ENCODE measurements at regions not wholly inside any gene's neighbourhood (a gene's known extent, or its start where the extent isn't known, plus 50 kb on each side); places are given as distances from the start of the nearest gene placed in this dataset.

DNA sequence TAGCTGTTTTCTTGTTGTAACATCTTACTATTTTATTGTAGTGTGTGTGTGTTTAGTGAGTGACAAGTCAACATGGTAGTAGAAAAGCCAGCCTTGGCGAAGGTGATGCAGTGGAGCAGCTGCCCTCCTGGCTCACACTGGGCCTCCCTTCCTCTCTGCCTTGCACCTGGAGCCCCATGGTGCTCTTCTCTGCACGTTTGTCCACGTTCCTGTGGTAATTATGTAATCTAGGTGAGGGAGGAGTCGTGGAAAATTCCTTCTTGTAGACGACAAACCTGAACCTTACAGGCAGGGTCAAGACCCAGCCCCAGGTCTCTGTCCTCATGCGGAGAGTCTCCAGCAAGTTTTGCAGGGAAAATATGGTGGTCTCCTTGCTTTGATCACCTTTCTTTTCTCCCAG, 348.3 kb upstream of the MKI67 start:
- FAIRE-seq (no peak), DNase-seq (ENCODE audit: low read depth) (no peak)
- Histone ChIP-seq H3K36me3 (ENCODE audit: control insufficient read depth, insufficient read depth, low read length) (no peaks in the 10 kb centered on the region), H3K4me3 (ENCODE audit: low read depth, low read length) (no peak overlapping the region), H3K27me3 (ENCODE audit: control insufficient read depth, insufficient read depth, low read length) (no peaks in the 10 kb centered on the region)
- TF ChIP-seq CTCF (IDR thresholded peaks at IDR 0.05; ENCODE audit: insufficient read depth, low read length, severe bottlenecking), result no peak

- Histone ChIP-seq H3K4me3 (ENCODE audit: low read depth, low read length) (no peak overlapping the region), H3K27me3 (ENCODE audit: control insufficient read depth, insufficient read depth, low read length) (no peaks in the 10 kb centered on the region), H3K36me3 (ENCODE audit: control insufficient read depth, insufficient read depth, low read length) (no peaks in the 10 kb centered on the region)
- DNase-seq (ENCODE audit: low read depth) (no peak), FAIRE-seq (no peak)
- no peak for TF ChIP-seq CTCF (IDR thresholded peaks at IDR 0.05; ENCODE audit: insufficient read depth, low read length, severe bottlenecking)
Measured at GRCh38 chr10:128475686-128476367, 349.6 kb upstream of the MKI67 start.

GRCh38 chr10:128476368-128476725, 350.1 kb upstream of the MKI67 start:
- DNase-seq (ENCODE audit: low read depth) (no peak), FAIRE-seq (no peak)
- Histone ChIP-seq H3K36me3 (ENCODE audit: control insufficient read depth, insufficient read depth, low read length) (no peaks in the 10 kb centered on the region), H3K27me3 (ENCODE audit: control insufficient read depth, insufficient read depth, low read length) (no peaks in the 10 kb centered on the region), H3K4me3 (ENCODE audit: low read depth, low read length) (no peak overlapping the region)
- no peak for TF ChIP-seq CTCF (IDR thresholded peaks at IDR 0.05; ENCODE audit: insufficient read depth, low read length, severe bottlenecking)

- no peak for TF ChIP-seq CTCF (IDR thresholded peaks at IDR 0.05; ENCODE audit: insufficient read depth, low read length, severe bottlenecking)
- H3K4me3 ChIP-seq (ENCODE audit: low read depth, low read length), result no peak overlapping the region
Measured at GRCh38 chr10:128476845-128477244, 350.6 kb upstream of the MKI67 start.

GRCh38 chr10:128480601-128481000, 354.4 kb upstream of the MKI67 start:
- no peaks in the 10 kb centered on the region for H3K27me3 ChIP-seq (ENCODE audit: control insufficient read depth, insufficient read depth, low read length)

More at GRCh38 chr10:128476845-128477244, 350.6 kb upstream of the MKI67 start:
- no peaks in the 10 kb centered on the region for H3K36me3 ChIP-seq (ENCODE audit: control insufficient read depth, insufficient read depth, low read length)
- FAIRE-seq, result no peak
- no peaks in the 10 kb centered on the region for H3K27me3 ChIP-seq (ENCODE audit: control insufficient read depth, insufficient read depth, low read length)
- no peak for DNase-seq (ENCODE audit: low read depth)

More at GRCh38 chr10:128480601-128481000, 354.4 kb upstream of the MKI67 start:
- DNase-seq (ENCODE audit: low read depth), result no peak
- H3K4me3 ChIP-seq (ENCODE audit: low read depth, low read length), result no peak overlapping the region
- no peak for FAIRE-seq
- H3K36me3 ChIP-seq (ENCODE audit: control insufficient read depth, insufficient read depth, low read length), result no peaks in the 10 kb centered on the region
- no peak for TF ChIP-seq CTCF (IDR thresholded peaks at IDR 0.05; ENCODE audit: insufficient read depth, low read length, severe bottlenecking)

All from bronchial epithelial cell (primary cell).